GM12892 (cell line): ENCODE measurements at regions not wholly inside any gene's neighbourhood (a gene's known extent, or its start where the extent isn't known, plus 50 kb on each side); places are given as distances from the start of the nearest gene placed in this dataset.

Experiments
- POLR2A ChIP-seq: IDR thresholded peaks from 2 replicates; pipeline ENCODE4 v1.6.1; 2011; ENCODE audit warnings: low read depth, low read length, control low read depth
- POLR2AphosphoS5 ChIP-seq: IDR thresholded peaks from 2 replicates; pipeline ENCODE4 v1.6.1; 2011; ENCODE audit warnings: low read depth, low read length, control low read depth
- TAF1 ChIP-seq: IDR thresholded peaks from 2 replicates; pipeline ENCODE4 v1.6.1; 2011; ENCODE audit warnings: low read depth, mild to moderate bottlenecking, control low read depth, low read length, borderline replicate concordance

DNA sequence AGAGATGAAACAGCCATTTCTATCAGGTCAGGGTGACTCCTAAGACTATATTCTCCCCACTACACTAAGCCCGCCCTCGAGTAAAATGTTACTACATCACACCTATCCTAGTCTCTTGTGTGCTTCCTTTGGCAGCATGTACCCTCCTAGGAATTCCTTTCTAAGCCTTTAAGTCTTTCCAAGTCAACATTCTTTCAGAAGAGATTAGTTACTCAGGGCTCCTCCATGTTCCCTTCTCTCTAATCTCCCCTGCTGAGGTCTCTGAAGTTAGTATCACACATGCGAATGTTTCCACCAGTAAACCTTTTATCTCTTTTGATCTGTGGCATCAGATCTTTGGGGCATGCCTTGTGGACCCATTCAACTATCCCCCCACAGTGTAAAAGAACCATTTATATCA, 873.7 kb upstream of the FAT3 start:
- TF ChIP-seq POLR2AphosphoS5 (no peak), POLR2A (no peak), TAF1 (no peak)
